HG02981 (cell line): ENCODE measurements at regions not wholly inside any gene's neighbourhood (a gene's known extent, or its start where the extent isn't known, plus 50 kb on each side); places are given as distances from the start of the nearest gene placed in this dataset.
A peak's percentile ranks its signal among the peaks of the same experiment; 100 is the strongest.

Experiments
- ATAC-seq: cut with Tn5 transposase; IDR thresholded peaks from one replicate; pipeline ENCODE4 v1.9.1; 2021; ENCODE audit warnings: mild to moderate bottlenecking, moderate library complexity; ENCODE audit not compliant: unreplicated experiment

DNA sequence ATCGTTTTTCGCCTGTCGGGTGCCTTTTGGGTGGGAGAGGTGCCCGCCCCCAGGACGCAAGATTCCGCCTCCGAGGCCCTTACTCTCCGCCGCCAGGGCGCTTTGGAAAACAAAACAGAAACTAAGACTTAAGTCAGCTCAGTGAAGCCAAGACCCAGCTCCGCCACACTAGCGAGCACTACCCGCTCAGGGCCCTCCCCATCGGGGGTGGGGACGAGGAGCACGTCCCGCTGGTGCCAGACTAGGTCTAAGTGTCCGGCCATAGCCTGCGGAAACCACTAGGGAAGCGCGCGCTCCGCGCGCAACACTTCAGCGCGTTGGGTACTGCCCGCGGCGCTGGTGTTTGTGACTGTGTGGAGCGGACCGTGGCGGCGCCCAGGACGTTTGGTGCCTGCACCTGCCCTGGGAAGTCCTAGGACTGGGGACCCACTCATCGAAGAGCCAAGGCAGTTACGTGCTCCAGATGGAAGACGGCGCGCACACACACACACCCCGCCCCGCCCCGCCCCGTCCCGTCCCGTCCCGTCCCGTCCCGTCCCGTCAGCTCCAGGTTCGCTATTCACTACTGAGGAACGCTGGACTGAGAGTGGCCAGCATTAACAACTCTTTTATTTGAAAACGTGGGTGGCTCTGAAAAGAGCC lies 57.6 kb upstream of the BOLA1 start:
- peak; percentile 42 for ATAC-seq

DNA sequence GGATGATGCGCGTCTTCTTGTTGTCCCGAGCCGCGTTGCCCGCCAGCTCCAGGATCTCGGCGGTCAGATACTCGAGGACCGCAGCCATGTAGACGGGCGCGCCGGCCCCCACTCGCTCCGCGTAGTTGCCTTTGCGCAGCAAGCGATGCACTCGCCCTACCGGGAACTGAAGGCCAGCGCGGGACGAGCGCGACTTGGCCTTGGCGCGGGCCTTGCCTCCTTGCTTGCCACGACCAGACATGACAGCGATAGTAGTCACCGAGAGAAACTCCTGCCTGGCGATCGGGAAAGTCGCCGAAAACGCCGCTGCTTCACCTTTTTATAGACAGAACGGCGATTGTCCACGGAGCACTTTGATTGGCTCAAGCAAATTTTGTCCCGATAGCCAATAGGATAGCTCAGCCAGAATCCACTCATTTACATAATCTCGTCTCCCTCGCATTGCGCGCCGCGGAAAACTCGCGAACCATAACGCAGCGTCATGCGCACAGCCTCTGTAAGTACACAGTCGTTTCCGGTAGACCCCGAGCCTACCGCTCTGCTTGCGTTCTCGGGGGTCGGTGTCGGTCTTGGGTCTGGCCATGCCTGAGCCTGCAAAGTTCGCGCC lies 56.8 kb upstream of the BOLA1 start:
- peak; percentile 48 for ATAC-seq

DNA sequence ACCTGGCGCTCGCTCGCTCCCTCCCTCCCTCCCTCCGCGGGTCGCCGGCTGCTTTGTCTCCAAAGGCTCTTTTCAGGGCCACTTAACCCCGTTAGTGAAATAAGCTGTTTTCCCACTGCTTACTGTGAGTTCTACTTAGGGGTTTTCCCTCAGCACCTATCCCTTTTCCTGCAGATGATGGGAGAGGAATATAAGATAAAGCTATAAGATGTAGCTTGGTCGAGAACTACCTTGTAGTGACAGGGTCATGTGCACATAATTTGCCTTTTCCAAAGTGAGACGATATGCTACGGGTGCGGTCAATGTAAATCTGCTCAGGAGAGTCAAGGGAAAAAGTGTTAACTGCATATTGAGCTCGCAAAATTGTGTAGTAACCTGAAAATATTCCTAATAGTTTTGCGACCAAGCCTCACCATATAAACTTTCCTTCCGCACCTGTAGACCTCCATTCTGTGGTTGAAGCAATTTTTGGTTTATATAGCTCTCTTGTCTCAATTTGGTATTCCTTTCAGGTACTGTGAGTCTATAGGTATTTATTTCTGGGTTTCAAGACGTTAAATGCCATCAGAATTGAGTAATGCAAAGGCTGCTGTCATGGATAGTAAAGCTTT lies 55.8 kb upstream of the BOLA1 start:
- no peak for ATAC-seq

DNA sequence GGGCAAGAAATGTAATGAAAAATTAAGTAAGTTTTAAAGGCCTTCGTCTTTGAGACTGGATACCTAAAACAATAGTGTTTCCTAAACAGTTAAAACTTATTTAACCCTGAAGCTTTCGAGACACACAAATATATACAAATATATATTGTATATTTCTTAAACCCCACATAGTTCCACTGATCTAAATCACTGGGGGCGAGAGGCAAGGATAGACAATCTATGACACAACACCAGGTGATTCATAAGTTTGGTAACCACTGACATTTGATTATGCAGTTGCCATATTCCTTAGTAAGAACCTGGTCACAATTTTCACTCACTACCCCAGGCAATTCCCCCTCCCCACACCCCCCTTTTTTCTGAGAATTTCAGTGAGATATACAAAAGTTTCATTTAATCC lies 55.3 kb upstream of the BOLA1 start:
- no peak for ATAC-seq

DNA sequence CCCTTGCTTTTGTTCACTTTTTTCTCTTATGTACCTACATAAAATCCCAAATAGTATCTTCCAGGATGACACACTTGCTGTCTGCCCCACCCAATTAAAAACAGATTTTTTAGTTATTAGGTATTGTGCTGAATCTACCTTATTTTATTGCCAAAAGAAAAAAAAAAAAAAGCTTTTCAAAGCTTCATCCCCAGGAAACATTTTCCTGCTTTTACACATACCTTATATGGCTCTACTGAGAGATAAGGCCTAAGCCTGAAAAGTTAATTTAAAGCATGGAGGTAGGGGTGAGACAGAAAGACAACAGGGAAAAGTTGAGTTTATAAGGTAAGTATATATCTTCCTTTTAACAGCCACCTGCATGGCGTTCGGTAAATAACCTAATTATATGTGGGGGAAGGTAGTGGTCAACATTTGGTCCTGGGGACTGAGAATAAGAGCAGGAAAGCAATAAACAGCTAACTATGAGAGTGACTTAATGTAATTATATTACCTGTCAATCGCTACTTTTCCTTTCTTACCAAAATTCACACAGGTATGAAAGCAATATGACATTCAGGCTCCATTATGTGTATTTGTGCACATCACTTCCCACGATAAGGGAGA lies 54.6 kb upstream of the BOLA1 start:
- ATAC-seq: no peak

DNA sequence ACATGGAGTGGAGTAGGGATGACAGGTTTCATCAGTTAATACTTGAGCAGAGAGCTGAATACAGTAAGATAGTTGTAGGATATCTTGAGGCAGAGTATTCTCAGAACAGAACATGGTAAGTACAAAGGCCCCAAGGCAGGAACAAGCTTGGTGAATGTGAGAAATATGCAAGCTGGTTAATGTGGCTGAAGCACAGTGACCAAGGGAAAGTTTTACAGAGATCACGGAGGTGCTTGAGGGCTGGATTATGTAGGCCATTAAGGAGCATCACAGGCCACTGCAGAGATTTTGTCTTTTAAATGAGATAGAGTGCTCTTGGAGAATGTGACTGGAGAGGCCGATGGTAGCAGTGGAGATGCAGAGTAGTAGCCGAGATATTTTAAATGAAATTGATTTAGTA lies 54.0 kb upstream of the BOLA1 start:
- ATAC-seq: no peak

DNA sequence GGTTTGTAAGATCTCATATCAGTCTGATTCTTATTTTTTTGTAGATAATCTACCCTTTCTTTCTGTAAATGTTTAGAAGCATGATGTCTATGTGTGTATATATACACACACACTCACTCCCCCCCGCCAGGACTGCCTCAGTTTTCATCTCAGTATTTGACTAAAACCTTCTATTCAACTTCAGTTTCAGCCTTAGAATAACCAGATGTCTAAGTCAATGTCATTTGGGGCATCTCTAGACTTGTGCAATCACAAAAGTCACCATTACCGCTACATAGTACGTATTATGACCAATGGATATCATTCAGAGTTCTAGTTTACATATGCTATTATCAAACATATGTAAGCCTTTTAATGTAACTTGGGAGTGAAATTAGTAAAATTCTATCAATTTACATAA lies 53.3 kb upstream of the BOLA1 start:
- ATAC-seq: no peak

DNA sequence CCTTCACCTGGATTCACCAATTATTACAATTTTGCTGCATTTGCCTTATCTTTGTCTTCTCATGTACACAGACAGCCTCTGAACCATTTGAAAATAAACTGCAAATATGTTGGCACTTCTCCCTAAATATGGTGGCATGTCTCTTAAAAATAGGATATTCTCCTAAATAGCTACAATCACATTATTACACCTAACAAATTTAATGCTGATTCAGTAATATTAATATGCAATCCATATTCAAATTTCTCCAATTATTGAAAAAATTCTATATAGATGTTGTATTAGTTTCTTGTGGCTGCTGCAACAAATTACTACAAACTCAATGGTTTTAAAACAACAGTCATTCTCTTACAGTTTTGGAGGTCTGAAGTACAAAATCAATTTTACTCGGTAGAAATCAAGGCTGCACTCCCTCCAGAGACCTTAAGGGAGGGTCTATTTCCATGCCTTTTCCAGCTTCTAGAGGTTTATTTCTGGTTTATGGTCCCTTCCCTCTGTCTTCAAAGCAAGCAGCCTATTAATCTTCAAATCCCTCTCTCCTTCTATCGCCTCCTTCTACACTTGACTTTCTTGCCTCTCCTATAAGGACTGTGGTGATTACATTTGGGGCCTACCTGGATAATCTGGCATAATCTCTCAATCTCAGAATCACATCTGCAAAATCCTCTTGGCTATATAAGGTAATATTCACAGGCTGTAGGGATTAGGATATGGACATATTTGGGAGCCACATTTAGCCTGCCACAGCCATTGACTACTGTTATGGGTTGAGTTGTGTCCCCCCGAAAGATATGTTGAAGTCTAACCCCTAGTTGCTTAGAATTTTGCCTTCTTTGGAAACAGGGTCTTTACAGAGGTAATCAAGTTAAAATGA lies 52.5 kb upstream of the BOLA1 start:
- ATAC-seq: no peak

DNA sequence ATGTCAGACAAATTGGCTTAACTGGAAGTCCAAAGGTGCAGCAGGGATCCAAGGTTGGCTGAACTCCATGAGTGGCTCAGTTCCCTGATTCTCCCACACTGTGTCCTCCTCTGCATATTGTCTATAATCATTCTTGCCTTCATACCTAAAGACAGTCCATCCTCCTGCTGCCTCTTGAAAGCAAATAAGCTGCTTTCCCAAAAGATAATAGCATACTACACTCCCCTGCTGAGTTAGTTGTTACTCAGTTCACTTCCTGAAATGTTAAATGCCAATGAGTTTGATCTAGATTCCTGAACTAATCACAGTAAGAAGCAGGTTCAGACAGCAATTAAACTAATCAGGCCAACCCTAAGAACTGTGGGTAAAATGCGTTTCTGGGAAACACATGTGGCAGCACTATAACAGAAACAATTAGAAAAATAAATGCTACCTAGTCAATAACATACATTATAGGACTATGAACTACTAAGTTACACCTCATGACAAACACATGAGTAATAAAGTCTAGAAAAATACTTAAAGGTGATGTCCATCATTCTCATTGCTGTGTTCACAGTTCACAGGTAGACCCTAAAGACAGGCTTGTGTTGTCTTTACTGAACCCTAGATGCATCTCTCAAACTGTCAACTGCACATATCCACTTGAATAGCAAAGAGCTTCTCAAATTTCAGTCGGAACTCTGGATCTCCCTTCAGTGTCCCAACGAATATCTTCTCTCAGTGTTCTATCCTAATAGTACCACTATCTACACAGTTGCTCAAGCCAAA lies 50.8 kb upstream of the BOLA1 start:
- ATAC-seq: no peak

DNA sequence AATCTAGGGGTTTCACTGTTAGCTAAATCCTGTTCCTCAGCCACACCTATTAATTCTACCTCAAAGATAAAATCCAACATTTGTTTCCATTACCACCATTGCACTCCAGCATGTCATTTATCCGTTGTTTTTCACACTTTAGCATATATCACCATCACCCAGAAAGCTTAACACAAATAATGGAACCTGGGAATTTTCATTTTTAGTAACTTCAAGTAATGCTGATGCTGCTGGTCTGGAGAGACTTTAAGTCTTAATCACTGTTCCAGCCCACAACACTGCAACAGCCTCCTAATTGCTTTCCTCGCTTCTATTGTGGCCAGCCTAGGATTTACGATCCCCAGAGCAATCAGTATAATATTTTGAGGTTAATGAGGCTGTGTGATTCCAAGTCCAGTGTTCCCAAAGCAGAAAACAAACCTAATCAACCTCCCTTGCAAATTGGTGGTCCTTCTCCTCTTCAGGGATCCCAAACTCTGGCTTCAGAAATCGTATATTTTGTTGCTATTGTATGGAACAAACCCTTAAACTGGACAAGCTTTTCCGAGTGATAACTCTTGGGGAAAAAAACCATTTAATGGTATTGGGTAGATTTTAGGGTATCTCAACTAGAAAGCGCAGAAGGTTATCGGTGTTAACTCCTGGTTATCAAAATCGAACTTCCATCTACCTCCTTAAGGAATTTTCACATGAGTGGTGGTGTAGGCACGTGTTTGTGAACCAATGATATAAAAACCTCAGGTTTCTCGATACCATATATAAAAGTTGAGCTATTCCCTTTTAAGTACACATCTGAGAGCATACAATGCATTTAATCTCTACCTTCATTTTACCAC lies 50.0 kb upstream of the BOLA1 start:
- ATAC-seq: no peak
